Neutrophil (primary cell): ENCODE measurements at regions not wholly inside any gene's neighbourhood (a gene's known extent, or its start where the extent isn't known, plus 50 kb on each side); places are given as distances from the start of the nearest gene placed in this dataset.

Experiments
- H3K27ac ChIP-seq: fragments of 200-600 bp; sonication (generic); 2 replicates; pipeline ENCODE4 v1.5.1; 2016; ENCODE audit warnings: mild to moderate bottlenecking, moderate library complexity
- H3K27me3 ChIP-seq: fragments of 200-600 bp; sonication (generic); 2 replicates; pipeline ENCODE4 v1.6.0; 2016; ENCODE audit warnings: mild to moderate bottlenecking
- H3K36me3 ChIP-seq: fragments of 200-600 bp; sonication (generic); 2 replicates; pipeline ENCODE4 v1.5.1; 2017
- H3K4me1 ChIP-seq, 2 experiments: fragments of 200-600 bp in 1 of 2; sonication (generic) in 1 of 2; 1 replicate in 1 of 2; 2 replicates in 1 of 2; pipeline versions ENCODE4 v1.5.1 to v1.6.1; 2013 to 2016; ENCODE audit warnings: low read depth in 1 of 2, low read length in 1 of 2, mild to moderate bottlenecking in 1 of 2, moderate library complexity in 1 of 2; ENCODE audit not compliant: control insufficient read depth in 1 of 2, insufficient read depth in 1 of 2
- H3K4me3 ChIP-seq, 2 experiments: fragments of 200-600 bp in 1 of 2; sonication (generic) in 1 of 2; 1 replicate in 1 of 2; 2 replicates in 1 of 2; pipeline ENCODE4 v1.5.1; 2013 to 2016; ENCODE audit warnings: low read depth in 1 of 2, low read length in 1 of 2, mild to moderate bottlenecking in 1 of 2, moderate library complexity in 1 of 2
- H3K9me3 ChIP-seq: fragments of 200-600 bp; sonication (generic); 2 replicates; pipeline ENCODE4 v1.5.1; 2016
- TF ChIP-seq, protein P1 (sequence below): fragments of 200-600 bp; sonication (generic); IDR thresholded peaks from 2 replicates; pipeline ENCODE4 v1.5.1; 2016; ENCODE audit warnings: antibody characterized with exemption

DNA sequence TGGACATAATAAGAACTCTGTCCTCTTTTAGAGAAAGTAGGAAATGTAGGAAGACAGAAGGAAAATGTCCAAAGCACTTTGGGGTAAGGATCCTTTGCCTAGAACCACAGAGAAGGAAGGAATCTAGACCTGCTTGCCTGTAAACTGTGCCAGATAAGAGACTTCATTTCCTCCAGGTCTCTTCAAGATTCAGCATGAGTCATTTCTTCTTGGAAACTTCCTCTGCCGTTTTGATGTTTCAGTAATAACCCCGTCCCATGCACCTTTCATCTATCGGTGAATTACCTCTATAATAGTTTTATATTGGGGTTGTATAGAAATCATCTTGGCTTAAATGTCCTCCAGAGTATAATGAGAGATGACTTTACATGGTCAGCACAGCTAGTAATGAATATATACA lies 63.2 kb upstream of the LRATD1 start:
- Histone ChIP-seq H3K4me1 (no peaks in the 10 kb centered on the region), H3K4me3 (no peak overlapping the region), H3K27ac (no peak overlapping the region), H3K9me3 (no peaks in the 10 kb centered on the region), H3K27me3 (no peaks in the 10 kb centered on the region), H3K36me3 (no peaks in the 10 kb centered on the region)
- TF ChIP-seq, protein P1, sequence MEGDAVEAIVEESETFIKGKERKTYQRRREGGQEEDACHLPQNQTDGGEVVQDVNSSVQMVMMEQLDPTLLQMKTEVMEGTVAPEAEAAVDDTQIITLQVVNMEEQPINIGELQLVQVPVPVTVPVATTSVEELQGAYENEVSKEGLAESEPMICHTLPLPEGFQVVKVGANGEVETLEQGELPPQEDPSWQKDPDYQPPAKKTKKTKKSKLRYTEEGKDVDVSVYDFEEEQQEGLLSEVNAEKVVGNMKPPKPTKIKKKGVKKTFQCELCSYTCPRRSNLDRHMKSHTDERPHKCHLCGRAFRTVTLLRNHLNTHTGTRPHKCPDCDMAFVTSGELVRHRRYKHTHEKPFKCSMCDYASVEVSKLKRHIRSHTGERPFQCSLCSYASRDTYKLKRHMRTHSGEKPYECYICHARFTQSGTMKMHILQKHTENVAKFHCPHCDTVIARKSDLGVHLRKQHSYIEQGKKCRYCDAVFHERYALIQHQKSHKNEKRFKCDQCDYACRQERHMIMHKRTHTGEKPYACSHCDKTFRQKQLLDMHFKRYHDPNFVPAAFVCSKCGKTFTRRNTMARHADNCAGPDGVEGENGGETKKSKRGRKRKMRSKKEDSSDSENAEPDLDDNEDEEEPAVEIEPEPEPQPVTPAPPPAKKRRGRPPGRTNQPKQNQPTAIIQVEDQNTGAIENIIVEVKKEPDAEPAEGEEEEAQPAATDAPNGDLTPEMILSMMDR, result no peak

DNA sequence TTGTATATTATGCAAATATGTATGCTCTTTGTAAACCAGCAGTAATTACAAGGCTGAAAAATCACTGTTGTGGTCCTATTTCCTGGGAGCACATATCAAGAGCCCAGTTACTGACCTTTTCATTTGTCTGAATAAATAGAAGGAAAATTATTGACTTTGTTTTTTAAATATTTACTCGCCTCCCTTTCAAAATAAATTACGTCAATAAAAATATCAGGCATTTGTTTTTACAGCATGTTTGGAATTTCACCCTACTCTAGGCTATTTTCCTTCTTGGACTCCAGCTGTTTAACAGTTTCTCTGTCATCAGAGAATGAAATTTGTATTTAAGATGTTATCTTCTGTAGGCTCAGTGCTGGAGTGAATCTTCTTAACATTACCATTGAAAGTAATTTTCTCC lies 59.9 kb upstream of the LRATD1 start:
- Histone ChIP-seq H3K27me3 (no peaks in the 10 kb centered on the region), H3K36me3 (no peaks in the 10 kb centered on the region), H3K9me3 (no peaks in the 10 kb centered on the region), H3K4me3 (no peak overlapping the region), H3K4me1 (no peaks in the 10 kb centered on the region), H3K27ac (no peak overlapping the region)
- TF ChIP-seq, protein P1, result no peak

DNA sequence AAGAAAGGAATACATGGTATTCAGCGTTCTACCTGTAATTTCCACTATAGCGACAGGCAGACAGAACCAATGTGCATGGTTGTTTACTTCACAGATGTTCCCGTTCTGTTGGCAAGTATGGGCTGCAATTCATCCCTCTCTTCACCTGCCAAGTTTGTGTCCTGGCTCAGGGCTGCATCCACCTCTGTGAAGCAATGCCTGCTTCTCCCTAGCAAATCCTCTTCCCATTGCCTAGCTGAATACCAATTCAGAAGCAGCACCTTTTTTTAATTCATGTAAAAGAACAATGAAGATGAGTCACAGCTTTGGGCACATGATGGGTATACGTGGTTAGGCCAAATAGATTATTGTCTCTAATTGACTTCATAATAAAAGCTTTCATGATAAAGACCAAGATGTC lies 54.7 kb upstream of the LRATD1 start:
- no peaks in the 10 kb centered on the region for H3K27me3 ChIP-seq
- no peaks in the 10 kb centered on the region for H3K4me1 ChIP-seq
- TF ChIP-seq, protein P1, result no peak
- no peaks in the 10 kb centered on the region for H3K36me3 ChIP-seq
- H3K4me3 ChIP-seq, result no peak overlapping the region
- no peaks in the 10 kb centered on the region for H3K9me3 ChIP-seq
- H3K27ac ChIP-seq, result no peak overlapping the region
